Activated CD4-positive, alpha-beta T cell treated with anti-CD3 and anti-CD28 coated beads for 48 hours (primary cell): ENCODE measurements at regions not wholly inside any gene's neighbourhood (a gene's known extent, or its start where the extent isn't known, plus 50 kb on each side); places are given as distances from the start of the nearest gene placed in this dataset.

Experiments used
- DNase-seq: peaks from one replicate; pipeline ENCODE4 v3.0.0-alpha.2; 2020

DNA sequence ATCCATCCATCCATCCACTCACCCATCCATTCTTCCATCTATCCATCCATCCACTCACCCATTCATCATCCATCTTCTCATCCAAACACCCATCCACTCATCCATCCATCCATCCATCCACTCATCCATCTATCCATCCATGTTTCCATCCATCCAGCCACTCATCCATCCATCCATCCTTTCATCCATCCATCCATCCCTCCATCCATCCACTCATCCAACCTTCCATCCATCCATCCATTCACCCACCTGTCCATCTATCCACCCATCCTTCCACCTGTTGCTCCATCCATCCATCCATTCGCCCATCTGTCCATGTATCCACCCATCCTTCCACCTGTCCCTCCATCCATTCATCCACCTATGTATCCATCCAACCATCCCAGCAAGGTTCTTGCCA is 378.4 kb upstream of the PFKP start:
- no peak for DNase-seq

GRCh38 chr10:2686691-2687090 is 380.7 kb upstream of the PFKP start:
- DNase-seq, result no peak

- DNase-seq, result no peak
Observed at GRCh38 chr10:2682491-2682890, 384.9 kb upstream of the PFKP start.

- DNase-seq, result no peak
Observed at GRCh38 chr10:2681891-2682290, 385.5 kb upstream of the PFKP start.

DNA sequence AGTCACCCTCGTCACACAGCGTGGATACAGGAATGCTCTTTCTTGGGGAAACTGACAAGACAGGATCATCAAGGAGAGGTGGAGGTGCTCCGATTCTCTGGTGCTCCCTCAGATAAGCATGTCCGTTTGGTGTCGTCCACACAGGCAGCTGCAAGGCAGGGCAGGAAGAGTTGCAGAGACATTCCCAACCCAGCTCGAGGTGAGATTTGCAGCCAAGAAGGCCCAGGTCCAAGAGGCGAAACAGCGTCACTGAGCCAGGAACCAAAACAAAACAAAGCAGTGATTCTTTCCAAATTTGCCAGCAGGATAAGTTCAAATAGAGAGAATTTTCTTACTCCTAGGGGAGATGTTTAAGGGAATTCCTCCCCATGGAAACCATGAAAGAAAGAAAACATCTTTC is 386.5 kb upstream of the PFKP start:
- no peak for DNase-seq

DNA sequence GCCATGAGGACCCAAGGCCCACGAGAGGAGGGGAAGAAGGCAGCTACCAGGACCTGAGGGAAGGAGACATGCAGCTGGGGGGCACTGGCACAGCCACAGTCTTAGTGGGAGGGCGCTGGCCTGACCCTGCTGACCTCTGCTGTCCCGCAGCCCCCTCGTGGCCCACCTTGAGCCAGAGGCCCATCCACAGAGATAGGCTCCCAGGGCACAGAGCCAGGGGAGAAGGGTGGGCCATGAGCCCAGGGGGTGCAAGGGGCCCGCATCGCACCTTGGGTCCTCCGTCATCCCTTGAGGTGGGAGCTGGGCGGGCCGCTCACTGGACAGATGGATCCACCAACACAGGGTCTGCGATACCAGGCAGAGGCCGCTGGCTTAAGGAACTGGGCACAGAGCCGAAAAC is 387.7 kb upstream of the PFKP start:
- DNase-seq, result no peak

DNA sequence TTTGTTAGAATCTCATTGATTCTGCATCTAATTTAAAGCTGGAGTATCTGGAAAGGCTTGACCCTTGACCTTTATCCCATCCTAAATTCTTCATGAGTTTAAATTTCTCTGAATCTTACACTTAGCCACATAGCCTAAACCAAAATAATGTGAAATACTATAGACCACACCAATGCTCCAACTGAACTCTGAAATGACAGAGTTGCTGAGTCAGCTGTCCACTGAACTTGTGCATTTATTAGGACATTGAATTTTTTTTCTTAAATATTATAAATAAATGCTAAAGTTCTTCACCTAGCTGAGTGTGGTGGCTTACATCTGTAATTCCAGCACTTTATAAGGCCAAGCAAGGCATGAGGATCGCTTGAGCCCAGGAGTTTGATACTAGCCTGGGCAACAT is 390.9 kb upstream of the PFKP start:
- no peak for DNase-seq

- no peak for DNase-seq
Observed at GRCh38 chr10:2674451-2674850, 392.9 kb upstream of the PFKP start.

DNA sequence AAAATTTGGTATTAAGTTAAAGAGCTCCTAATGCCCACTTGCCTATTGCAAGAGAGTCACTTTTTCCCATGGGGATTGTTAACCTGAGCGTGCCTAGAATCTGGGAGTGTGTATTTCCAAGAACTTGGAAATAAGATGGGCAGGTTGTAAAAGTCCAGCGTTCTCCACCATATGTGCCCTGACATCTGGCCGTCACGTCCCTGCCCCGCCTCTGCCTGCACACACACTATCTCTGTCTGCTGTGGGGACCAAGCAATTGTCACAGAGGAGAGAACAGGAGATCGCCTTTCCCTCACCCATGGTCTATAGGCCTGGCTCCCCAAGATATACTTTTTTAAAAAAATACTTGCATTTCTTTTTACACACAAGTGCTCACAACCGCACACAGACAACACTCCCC is 396.5 kb upstream of the PFKP start:
- no peak for DNase-seq

DNA sequence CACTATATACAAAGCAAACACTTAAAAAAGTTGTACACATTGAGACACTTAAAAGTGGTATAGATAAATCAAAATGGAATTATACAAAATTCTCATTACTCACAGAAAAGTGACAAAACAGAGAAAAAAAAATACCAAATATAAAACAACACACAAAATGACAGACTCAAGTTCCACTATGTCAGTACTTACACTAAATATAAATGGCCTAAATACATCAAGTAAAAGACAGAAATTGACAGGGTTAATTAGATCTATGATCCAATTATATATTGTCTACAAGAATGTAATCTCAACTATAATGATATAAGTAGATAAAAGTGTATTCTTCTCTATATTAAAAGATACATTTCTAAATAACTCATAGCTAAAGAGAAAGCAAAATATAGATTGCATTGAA is 401.6 kb upstream of the PFKP start:
- DNase-seq, result no peak

GRCh38 chr10:2660276-2660675 is 407.1 kb upstream of the PFKP start:
- no peak for DNase-seq

GRCh38 chr10:2659660-2660209 is 407.6 kb upstream of the PFKP start:
- no peak for DNase-seq

DNA sequence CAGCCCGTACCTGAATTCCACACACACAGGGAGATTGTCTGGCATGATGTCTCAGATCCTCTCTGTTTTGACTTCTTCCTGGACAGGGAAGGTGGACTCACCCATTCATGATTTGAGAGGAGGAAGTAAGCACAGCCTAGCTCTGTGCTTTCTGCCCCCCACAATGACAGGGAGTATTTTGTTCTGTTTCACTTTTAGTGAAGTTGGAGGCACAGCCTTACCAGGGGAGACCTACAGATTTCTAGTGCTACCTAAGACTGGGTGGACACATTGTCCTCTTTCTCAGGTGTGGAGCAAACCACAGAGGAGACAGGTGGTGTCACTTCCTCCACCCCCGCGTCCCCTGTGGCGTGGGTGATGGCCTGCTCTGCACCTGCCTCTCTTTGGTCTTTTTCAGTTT is 408.6 kb upstream of the PFKP start:
- DNase-seq, result no peak

DNA sequence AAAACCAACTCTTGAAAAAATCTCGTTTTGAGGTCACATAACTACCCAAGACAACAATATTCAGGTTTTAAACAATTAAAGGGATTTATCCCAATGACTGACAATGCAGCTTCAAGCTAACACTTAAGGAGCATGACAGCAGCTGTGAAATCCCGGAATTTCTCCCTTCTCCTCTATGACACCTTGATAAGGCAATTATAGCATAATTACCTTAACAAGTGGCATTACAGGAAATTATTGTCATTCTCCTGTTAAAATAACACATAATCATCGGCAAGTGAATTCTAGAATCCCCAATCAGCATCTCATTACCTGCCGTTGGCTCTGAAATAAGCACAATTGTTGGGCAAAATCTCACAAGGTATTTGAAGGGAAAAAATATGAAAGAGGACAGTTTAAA is 417.0 kb upstream of the PFKP start:
- DNase-seq, result no peak

GRCh38 chr10:2641028-2641427 is 426.3 kb upstream of the PFKP start:
- DNase-seq, result no peak

DNA sequence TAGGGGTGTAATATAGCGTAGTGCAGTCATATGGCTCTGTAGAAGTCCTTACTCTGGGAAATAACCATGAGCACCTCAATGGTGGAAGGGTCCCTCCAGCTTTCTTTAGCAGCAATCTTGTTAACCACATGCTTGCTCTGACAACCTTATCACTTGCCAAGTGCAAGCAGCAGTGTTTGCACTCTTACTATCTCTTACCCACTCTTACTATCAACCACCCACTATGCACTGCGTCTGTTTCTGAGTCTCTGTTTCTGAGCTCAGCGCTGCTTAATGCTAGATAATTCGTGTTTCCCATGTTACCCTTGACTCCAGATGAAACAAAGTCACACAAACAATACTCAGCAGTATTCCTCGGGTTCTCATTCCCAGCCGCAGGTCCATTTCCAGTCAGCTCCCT is 433.7 kb upstream of the PFKP start:
- no peak for DNase-seq

DNA sequence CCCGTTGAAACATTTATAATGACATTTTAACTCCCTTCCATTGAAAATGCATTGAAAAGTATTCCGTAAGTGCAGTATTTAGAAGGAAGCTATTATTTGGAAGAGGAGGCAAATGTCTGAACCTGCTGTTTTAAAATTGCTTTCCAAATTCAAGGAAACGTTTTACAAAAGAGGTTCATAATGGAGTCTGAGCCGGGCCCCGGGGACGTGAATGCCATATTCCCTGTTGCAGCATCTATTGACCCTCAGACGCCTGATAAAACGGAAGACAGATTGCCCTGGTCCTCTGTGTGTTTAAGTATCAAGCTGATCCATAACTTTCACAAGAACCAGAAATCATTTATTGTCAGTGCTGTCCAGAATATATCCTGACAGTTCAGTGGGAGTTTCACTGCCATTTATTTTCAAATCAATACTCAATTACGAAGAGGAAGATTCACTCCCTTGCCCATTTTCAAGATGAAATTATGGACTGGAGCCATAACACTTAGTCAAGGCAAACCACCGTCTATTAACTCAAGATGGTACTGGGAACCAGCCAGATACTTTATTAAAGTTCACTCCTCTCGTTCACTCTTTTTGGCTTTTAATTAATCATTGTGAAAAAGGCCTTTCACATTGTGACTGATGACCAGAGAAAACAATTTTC is 435.7 kb upstream of the PFKP start:
- DNase-seq, result no peak

DNA sequence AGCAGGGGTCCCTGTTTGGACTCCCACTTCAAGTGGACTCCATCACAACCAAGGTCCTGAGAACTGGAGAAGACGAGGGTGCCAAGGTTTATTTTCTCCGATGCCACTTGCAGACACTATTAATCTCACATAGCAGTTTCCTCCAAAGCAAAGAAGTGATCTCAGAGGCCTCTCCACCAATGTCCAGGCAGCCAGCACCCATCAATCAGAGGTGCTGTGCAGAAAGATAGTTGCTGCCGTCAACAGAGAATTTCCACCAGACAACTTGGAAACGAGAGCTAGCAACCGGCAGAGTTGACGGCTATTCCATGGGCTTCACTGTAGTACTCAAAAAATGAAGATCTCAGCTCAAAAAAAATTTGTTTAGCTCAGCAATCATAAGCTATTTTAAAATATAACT is 438.6 kb upstream of the PFKP start:
- DNase-seq, result no peak

- no peak for DNase-seq
Observed at GRCh38 chr10:2627969-2628368, 439.4 kb upstream of the PFKP start.

DNA sequence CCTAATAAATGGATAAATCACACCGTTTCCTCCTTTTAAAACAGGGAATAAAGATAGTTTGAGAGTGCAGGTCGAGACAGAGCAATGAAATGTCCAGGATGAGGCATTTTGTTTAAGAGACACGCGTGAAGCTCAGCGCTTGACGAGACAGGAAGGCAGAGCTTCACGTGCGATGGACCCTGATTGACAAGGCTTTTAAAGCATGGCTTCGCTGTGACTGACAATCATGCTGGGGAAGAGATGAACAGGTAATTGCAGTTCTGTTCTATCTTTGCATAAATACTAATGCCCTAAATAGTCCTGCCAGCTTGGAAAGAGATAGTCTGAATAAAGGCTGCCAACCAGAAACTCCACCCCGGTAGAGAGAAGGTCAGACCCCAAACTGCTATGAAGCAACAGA is 442.3 kb upstream of the PFKP start:
- no peak for DNase-seq

DNA sequence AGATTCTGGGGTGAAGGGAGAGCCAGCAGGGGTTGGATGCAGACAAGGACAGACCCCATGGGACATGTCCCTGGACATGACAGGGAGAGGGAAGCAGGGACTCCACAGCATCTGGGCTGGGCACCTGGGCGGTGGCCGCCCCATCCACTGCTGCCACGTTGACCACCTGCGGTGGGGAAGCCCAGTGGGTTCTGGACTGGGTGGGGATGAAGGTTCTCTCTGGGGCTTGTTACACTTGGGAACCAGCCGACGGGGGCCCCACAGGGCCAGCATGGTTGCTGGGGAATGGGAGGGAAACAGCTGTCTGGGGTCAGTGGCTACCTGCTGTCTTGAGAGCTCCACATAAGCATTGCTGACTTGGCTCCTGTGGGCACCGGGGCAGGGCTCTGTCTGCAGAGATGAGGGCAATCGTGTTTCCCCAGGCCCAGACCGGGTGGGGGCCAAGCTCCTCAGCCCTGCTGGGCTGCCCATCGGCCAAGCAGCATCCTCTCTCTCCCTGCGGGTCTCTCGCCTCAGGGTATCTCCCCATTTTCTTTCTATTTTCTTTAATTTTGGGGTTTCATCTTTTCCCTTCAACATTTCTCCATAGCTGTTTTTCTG is 443.6 kb upstream of the PFKP start:
- no peak for DNase-seq

DNA sequence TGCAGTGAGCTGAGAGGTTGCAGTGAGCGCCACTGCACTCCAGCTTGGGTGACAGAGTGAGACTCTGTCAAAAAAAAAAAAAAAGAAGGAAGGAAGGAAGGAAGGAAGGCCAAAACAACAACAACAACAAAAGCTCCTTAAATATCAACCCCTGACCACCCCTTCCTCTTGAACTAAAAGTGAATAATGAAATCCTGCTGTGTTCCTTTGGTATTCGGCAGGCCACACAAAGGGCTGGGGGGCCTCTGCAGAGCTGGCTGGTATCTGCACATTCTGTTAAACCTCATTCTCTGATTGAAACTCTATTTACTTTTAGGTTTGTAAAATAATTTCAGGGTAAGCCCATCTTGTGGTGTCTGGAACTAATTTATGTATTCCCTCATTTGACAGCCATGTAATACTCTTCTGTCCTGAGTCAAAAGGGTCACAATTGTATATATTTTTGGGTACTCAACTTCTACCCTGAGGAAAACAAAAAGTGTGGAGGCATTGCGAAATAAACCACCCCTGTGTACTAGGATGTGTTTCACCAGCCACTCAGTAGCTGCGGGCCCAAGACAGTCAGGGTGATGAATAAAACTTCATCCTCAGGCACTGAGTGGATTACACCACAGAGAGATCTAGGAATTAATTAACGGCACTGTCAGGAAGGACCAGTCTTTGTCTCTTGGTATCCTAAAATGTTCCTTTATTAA is 446.4 kb upstream of the PFKP start:
- DNase-seq, result no peak

DNA sequence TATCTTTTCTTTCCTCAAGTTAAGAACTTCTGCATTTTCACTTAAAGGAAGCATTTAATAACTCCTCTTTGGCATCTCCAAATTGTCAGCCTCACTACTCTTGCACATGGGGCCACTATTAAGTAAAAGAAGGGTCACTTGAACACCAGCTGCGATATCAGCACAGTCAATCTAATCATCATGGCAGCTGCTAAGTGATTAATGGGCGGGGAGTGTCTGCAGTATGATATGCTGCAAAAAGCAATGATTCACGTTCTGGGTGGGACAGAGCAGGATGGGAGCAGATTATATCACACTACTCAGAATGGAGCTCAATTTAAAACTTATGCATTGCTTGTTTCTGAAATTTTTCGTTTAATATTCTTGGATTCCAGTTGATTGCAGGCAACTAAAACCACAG is 447.4 kb upstream of the PFKP start:
- DNase-seq, result no peak

GRCh38 chr10:2619472-2619871 is 447.9 kb upstream of the PFKP start:
- no peak for DNase-seq
